NCI-H1105 treated with DMSO at 0.1 percent for 48 hours (cell line): ENCODE measurements at regions not wholly inside any gene's neighbourhood (a gene's known extent, or its start where the extent isn't known, plus 50 kb on each side); places are given as distances from the start of the nearest gene placed in this dataset.
"Not testable (repeated sequence)": the region's sequence is repeated elsewhere in the genome, so short reads cannot be mapped to it uniquely, and the experiment has no call there.

Source experiments
- DNase-seq: peaks from one replicate; lab custom pipeline; 2025; lab: John Stamatoyannopoulos, UW

- no peak for DNase-seq
Measured at GRCh38 chr5:124901081-124901480, 154.6 kb upstream of the ZNF608 start.

GRCh38 chr5:124902097-124902821, 155.8 kb upstream of the ZNF608 start:
- peak; percentile 6 for DNase-seq

GRCh38 chr5:124905256-124906130, 159.1 kb upstream of the ZNF608 start:
- no peak for DNase-seq

- peak; percentile 67 for DNase-seq
Measured at GRCh38 chr5:124906339-124907097, 160.1 kb upstream of the ZNF608 start.

- no peak for DNase-seq
Measured at GRCh38 chr5:124907098-124907644, 160.7 kb upstream of the ZNF608 start.

- peak; percentile 55 for DNase-seq
Measured at GRCh38 chr5:124908581-124909451, 162.4 kb upstream of the ZNF608 start.

GRCh38 chr5:124909734-124910133, 163.3 kb upstream of the ZNF608 start:
- DNase-seq = no peak

- DNase-seq = no peak
Measured at GRCh38 chr5:124910354-124911016, 164.0 kb upstream of the ZNF608 start.

GRCh38 chr5:124912638-124913328, 166.3 kb upstream of the ZNF608 start:
- no peak for DNase-seq

GRCh38 chr5:124913329-124913653, 166.9 kb upstream of the ZNF608 start:
- no peak for DNase-seq

- DNase-seq = not testable (repeated sequence)
Measured at GRCh38 chr5:124916313-124916712, 169.9 kb upstream of the ZNF608 start.

- DNase-seq = no peak
Measured at GRCh38 chr5:124918618-124919017, 172.2 kb upstream of the ZNF608 start.

GRCh38 chr5:124919076-124919475, 172.6 kb upstream of the ZNF608 start:
- DNase-seq = no peak

- DNase-seq = no peak
Measured at GRCh38 chr5:124919747-124920525, 173.5 kb upstream of the ZNF608 start.

- no peak for DNase-seq
Measured at GRCh38 chr5:124920909-124921666, 174.6 kb upstream of the ZNF608 start.

GRCh38 chr5:124921694-124922093, 175.3 kb upstream of the ZNF608 start:
- DNase-seq = no peak

- DNase-seq = no peak
Measured at GRCh38 chr5:124922255-124922975, 176.0 kb upstream of the ZNF608 start.

- DNase-seq = peak; percentile 88
Measured at GRCh38 chr5:124923131-124923530, 176.7 kb upstream of the ZNF608 start.
